ENCODE measurements at regions not wholly inside any gene's neighbourhood (a gene's known extent, or its start where the extent isn't known, plus 50 kb on each side); places are given as distances from the start of the nearest gene placed in this dataset.

- TF ChIP-seq CTCF (IDR thresholded peaks at IDR 0.05) = no peak
- no peak for TF ChIP-seq POLR2A (IDR thresholded peaks at IDR 0.05)
These were observed 309.8 kb downstream of the IRX2 start for GRCh38 chr5:2441495-2442180.
